Muscle of back (tissue), 3 donors: ENCODE measurements at regions not wholly inside any gene's neighbourhood (a gene's known extent, or its start where the extent isn't known, plus 50 kb on each side); places are given as distances from the start of the nearest gene placed in this dataset.
"Not testable (repeated sequence)": the region's sequence is repeated elsewhere in the genome, so short reads cannot be mapped to it uniquely, and the experiment has no call there.

Source experiments
- DNase-seq, 3 donors: peaks; one replicate each; pipeline versions ENCODE4 v3.0.0 to v3.0.0-alpha.2; 2013

DNA sequence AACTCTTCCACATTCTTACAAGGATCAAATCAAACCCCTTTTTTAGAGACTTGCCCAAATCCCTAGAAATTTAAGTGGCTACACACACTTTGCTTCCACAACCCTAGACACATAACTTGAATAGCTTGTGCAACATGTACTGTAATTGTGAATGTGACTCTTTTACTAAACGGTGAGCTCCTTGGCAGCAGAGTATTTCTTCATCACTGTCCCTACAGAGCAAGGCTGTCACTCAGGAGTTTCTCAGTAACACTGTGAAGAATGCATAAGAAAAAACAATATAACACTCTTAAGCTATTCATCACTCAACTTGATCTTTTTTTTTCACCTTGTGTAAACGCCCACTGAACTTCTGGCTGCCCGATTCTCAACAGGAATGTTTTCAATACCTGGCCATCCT lies 53.8 kb upstream of the ADAMTS18 start:
- no peak for DNase-seq

- no peak for DNase-seq
These were observed 56.3 kb upstream of the ADAMTS18 start for GRCh38 chr16:77491091-77491490.

DNA sequence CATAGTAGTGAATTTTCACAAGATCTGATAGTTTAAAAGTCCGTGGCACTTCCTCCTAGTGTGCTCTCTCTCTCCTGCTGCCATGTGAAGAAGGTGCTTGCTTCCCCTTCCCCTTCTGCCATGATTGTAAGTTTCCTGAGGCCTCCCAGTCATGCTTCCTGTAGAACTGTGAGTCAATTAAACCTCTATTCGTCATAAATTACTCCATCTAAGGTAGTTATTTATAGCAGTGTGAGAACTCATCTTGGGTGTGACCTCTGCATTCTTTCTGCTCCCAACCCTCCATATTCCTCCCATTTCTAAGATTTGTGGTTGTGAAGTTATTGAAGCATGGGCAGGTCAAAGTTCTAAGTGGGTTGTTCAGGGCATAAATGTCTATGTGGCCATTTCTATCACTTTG lies 62.1 kb upstream of the ADAMTS18 start:
- DNase-seq: no peak

GRCh38 chr16:77499373-77500285 lies 64.8 kb upstream of the ADAMTS18 start:
- peak in 2 of 3 donors; percentile 16 to 19 for DNase-seq

DNA sequence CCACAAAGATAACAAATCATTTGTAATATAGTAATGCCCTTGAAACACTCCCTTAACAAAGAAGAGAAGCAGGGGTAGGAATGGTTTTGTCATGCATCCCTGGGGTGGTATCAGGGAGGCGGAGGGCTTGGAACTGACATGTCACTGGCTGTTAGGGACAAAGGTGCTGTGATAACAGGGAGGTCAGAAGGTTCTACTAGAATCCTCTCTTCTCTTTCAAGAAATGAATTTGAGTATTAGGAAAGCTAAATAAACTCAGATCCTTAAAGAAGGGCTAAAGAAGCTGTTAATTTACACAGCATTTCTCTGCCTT lies 65.4 kb upstream of the ADAMTS18 start:
- DNase-seq: no peak

DNA sequence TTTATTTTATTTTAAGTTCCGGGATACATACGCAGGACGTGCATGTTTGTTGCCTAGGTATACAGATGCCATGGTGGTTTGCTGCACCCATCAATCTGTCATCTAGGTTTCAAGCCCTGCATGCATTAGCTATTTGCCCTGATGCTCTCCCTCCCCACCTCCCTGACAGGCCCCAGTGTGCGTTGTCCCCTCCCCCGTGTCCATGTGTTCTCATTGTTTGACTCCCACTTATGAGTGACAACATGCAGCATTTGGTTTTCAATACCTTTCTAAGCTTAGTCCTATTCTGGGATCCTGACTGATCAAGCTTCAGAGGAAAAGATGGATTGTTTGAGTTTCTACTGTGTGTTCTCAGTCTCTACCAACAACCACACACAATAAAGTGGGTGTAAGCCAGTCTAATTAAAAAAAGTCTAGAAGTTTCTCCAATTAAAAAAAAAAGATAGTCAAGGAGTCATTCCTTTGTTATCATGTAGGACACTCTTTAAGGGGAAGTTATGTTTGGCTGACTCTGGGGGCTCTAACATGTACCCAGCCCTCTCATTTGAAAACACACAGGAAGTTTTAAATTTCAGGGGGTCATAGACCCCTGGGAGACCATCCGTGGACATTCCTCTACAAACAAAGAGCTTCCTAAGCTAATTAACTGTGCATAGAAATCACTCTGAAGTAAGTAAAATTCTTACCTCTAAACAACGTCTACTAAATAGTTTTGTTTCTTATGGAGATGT lies 66.3 kb upstream of the ADAMTS18 start:
- DNase-seq: no peak

DNA sequence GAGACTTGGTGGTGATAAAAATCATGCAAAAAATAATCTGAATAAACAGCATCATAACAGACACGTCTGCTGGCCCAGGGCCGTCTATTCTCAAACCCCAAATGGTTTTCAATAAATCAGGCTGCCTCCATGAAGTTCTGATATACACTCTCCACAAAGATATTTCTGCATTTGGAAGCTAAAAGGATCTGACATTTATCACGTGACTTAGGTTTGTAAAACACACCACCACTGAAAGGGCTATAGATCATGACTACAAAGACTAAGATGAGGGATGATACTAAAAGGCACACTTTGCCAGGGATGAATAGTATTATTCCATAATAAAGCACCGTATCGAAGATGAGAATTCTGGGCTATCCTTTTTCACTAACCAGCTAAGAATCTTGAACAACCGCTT lies 67.6 kb upstream of the ADAMTS18 start:
- DNase-seq: no peak

- DNase-seq: not testable (repeated sequence)
These were observed 71.7 kb upstream of the ADAMTS18 start for GRCh38 chr16:77506492-77506891.

DNA sequence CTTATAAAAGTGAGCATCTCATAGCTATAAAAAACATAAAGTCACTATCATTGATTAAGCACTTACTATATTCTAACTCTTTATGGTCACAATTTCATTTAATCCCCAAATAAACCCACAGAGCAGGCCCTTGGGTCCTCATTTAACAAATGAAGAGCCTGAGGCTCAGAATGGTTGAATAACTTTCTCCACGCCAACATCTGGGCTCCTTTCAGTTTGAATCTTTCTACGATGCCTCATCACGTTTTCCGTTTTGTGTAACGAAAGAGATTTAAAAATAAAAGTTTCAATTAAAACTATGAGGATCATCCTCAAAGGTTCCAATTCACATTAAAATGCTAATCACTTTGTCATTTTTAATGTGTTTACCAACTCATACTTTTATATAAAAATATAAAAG lies 74.2 kb upstream of the ADAMTS18 start:
- no peak for DNase-seq

- no peak for DNase-seq
These were observed 75.0 kb upstream of the ADAMTS18 start for GRCh38 chr16:77509796-77510195.

- DNase-seq: no peak
These were observed 76.2 kb upstream of the ADAMTS18 start for GRCh38 chr16:77511053-77511452.

- DNase-seq: no peak
These were observed 79.8 kb upstream of the ADAMTS18 start for GRCh38 chr16:77514500-77515220.

DNA sequence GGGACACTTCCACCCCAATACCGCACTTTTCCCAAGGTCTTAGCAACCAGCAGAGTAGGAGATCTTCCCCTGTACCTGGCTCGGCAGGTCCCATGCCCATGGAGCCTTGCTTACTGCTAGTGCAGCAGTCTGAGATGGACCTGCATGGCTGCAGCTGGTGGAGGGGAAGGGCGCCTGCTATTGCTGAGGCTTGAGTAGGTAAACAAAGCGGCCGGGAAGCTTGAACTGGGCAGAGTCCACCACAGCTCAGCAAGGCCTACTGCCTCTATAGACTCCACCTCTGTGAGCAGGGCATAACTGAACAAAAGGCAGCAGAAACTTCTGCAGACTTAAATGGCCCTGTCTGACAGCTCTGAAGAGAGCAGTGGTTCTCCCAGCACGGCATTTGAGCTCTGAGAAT lies 90.4 kb upstream of the ADAMTS18 start:
- not testable (repeated sequence) for DNase-seq

- peak in 1 of 3 donors; percentile 80 for DNase-seq
These were observed 96.9 kb upstream of the ADAMTS18 start for GRCh38 chr16:77531752-77532151.

GRCh38 chr16:77536809-77537208 lies 102.0 kb upstream of the ADAMTS18 start:
- peak; percentile 62 to 89 (median 81) for DNase-seq

DNA sequence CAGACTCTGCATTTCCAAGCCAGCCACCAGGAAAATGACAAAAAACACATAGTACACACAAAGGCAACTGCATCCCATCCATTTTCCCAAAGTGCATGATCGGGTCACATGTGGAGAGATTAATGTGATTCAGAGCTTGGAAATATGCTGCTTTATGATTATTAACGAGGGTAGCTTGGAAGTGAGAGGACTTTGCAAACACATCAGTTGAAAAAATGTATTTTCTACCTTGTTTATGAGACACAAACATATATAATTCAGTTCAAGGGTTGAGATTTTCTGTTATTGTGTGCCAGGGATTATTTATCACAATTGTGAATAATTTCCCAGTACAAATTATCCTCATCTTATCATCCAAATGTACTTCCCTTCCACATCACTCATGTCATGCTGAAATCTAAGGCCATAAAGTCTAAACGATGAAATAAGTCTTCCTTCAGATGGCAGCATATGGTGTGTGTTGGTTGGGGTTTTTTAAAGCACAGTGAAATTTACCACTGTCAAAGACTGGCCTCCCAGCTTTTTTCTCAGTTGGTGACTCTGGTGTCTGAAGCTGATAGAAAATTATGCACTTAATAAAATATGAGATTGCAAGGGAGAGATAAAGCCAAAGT lies 104.7 kb upstream of the ADAMTS18 start:
- DNase-seq: no peak

- peak in 1 of 3 donors; percentile 55 for DNase-seq
These were observed 105.8 kb upstream of the ADAMTS18 start for GRCh38 chr16:77540646-77541045.

GRCh38 chr16:77541165-77541564 lies 106.3 kb upstream of the ADAMTS18 start:
- DNase-seq: no peak

- DNase-seq: no peak
These were observed 113.3 kb upstream of the ADAMTS18 start for GRCh38 chr16:77548151-77548550.

DNA sequence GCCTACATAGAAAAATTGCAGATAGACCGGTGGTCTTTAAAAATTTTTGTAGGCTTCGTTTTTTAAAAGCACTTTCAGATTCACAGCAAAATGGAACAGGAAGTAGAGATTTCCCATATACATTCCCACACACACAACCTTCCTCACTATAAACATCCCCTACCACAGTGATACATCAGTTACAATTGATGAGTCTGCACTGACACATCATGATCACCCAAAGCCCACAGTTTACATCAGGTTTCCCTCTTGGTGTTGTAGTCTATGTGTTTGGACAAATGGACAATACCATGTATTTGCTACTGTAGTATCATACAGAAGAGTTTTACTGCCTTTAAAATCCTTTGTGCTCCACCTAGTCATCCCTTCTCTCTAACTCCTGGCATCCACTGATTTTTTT lies 113.9 kb upstream of the ADAMTS18 start:
- no peak for DNase-seq

GRCh38 chr16:77549876-77550275 lies 115.0 kb upstream of the ADAMTS18 start:
- no peak for DNase-seq

- peak in 1 of 3 donors; percentile 38 for DNase-seq
These were observed 116.5 kb upstream of the ADAMTS18 start for GRCh38 chr16:77551357-77551756.
